ENCODE measurements at regions not wholly inside any gene's neighbourhood (a gene's known extent, or its start where the extent isn't known, plus 50 kb on each side); places are given as distances from the start of the nearest gene placed in this dataset.
"Not testable (repeated sequence)": the region's sequence is repeated elsewhere in the genome, so short reads cannot be mapped to it uniquely, and the experiment has no call there.

GRCh38 chr5:5739490-5739945, 317.0 kb downstream of the ICE1 start:
- Histone ChIP-seq H3K4me3 (no peak overlapping the region), H3K4me1 (no peaks in the 10 kb centered on the region), H3K27ac (no peak overlapping the region), H3K27me3 (no peaks in the 10 kb centered on the region), H3K36me3 (no peaks in the 10 kb centered on the region), H3K9me3 (peaks cover under 1 to 9% of the 10 kb centered on the region in 2 donors)
- WGBS, 2 donors (ENCODE audit: low coverage in 1 of 2): 77 to 95% methylated on average over 2 to 3 of the region's 3 CpGs
- no peak for DNase-seq
- in situ Hi-C loops (cut with MboI; ENCODE audit: low pct_ligation_motif_present in 1 of 4, low pct_unique_long_range_greater_than_20kb in 1 of 4, low sequenced_read_pairs in 3 of 4) (no loop called here), intact Hi-C loops (cut with DNase I; ENCODE audit: low total_unique reads) (no loop called here)
- no peak for TF ChIP-seq POLR2AphosphoS5 (IDR thresholded peaks at IDR 0.05)
- no peak for TF ChIP-seq EP300 (IDR thresholded peaks at IDR 0.05; ENCODE audit: low read depth)
- no peak for TF ChIP-seq CTCF (IDR thresholded peaks at IDR 0.05)
- TF ChIP-seq POLR2A (IDR thresholded peaks at IDR 0.05): no peak

DNA sequence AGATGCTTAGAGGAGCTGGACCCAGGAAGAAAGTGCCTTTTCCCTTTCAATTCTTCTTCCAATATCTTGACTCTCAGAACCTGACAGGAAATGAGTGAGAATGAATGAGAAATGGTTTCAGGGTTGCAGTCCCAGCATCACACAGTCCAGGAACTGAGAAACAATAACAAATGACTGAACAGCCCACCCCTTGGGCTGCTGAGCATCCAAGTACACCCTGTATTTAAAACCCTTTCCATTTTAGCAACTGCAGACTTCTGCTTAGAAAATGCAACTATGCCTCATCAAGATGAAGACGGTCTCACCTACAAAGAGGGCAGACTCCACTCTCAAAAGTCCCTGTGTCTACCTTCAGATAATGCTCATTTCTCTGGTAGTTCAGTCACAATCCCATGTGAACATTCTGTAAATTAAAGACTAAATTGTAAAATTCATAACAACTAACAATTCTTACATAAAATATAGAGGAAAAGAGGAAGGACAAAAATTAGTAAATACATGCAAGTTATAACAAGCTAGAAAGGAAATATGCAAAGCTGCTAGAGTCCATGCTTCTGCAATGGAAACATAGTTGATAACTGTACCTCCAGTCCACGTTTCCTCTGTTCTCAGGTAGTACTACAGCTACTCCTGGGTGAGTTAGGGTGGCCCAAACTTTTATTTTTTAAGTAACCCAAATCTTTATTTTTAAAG, 316.5 kb downstream of the ICE1 start:
- in situ Hi-C loops (cut with MboI; ENCODE audit: low pct_ligation_motif_present in 1 of 4, low pct_unique_long_range_greater_than_20kb in 1 of 4, low sequenced_read_pairs in 3 of 4) (no loop called here), intact Hi-C loops (cut with DNase I; ENCODE audit: low total_unique reads) (no loop called here)
- Histone ChIP-seq H3K4me3 (no peak overlapping the region), H3K27ac (no peak overlapping the region), H3K36me3 (no peaks in the 10 kb centered on the region), H3K9me3 (peaks cover 0 to 6% of the 10 kb centered on the region in 2 donors), H3K27me3 (no peaks in the 10 kb centered on the region), H3K4me1 (no peaks in the 10 kb centered on the region)
- WGBS, 2 donors (ENCODE audit: low coverage in 1 of 2): 13 to 58% methylated on average over 1 to 2 of the region's 2 CpGs
- no peak for DNase-seq
- TF ChIP-seq EP300 (IDR thresholded peaks at IDR 0.05; ENCODE audit: low read depth): no peak
- no peak for TF ChIP-seq CTCF (IDR thresholded peaks at IDR 0.05)
- TF ChIP-seq POLR2AphosphoS5 (IDR thresholded peaks at IDR 0.05): no peak
- no peak for TF ChIP-seq POLR2A (IDR thresholded peaks at IDR 0.05)

GRCh38 chr5:5736007-5736406, 313.5 kb downstream of the ICE1 start:
- intact Hi-C loops (cut with DNase I; ENCODE audit: low total_unique reads): no loop called here
- no peak overlapping the region for H3K27ac ChIP-seq
- DNase-seq: no peak
- H3K27me3 ChIP-seq: no peaks in the 10 kb centered on the region
- H3K4me1 ChIP-seq: no peaks in the 10 kb centered on the region
- H3K36me3 ChIP-seq: no peaks in the 10 kb centered on the region
- H3K4me3 ChIP-seq: no peak overlapping the region
- in situ Hi-C loops (cut with MboI; ENCODE audit: low pct_ligation_motif_present in 1 of 4, low pct_unique_long_range_greater_than_20kb in 1 of 4, low sequenced_read_pairs in 3 of 4): no loop called here
- 70 to 82% methylated on average over 2 of the region's 2 CpGs for WGBS, 2 donors (ENCODE audit: low coverage in 1 of 2)
- H3K9me3 ChIP-seq: no peaks in the 10 kb centered on the region
- TF ChIP-seq POLR2AphosphoS5 (IDR thresholded peaks at IDR 0.05) (no peak), CTCF (IDR thresholded peaks at IDR 0.05) (no peak), EP300 (IDR thresholded peaks at IDR 0.05; ENCODE audit: low read depth) (no peak), POLR2A (IDR thresholded peaks at IDR 0.05) (no peak)

GRCh38 chr5:5733058-5733457, 310.6 kb downstream of the ICE1 start:
- in situ Hi-C loops (cut with MboI; ENCODE audit: low pct_ligation_motif_present in 1 of 4, low pct_unique_long_range_greater_than_20kb in 1 of 4, low sequenced_read_pairs in 3 of 4); H3K9me3 ChIP-seq; H3K4me1 ChIP-seq; H3K27ac ChIP-seq; H3K27me3 ChIP-seq; DNase-seq; H3K36me3 ChIP-seq; H3K4me3 ChIP-seq; intact Hi-C loops (cut with DNase I; ENCODE audit: low total_unique reads): not testable (repeated sequence)
- 48 to 67% methylated on average over 1 to 2 of the region's 2 CpGs for WGBS, 2 donors (ENCODE audit: low coverage in 1 of 2)

DNA sequence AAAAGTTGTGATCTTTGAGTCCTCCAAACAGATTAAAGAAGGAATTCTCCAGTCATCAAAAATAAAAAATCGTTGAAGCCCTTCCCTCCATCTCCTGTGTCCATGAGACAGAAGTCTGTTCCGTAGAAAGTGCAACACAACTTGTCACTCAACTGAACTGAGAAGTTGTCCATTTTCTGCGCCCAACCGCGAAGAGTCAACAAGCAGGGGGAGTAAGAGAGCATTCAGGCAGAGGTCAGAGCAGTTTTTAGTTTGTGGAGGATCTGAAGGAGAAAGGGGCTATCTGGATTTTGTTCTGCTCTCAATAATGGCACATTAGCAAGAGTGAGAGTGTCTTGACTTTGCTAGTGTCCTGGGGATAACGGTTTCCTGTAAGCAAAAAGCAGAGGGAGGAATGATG, 303.9 kb downstream of the ICE1 start:
- intact Hi-C loops (cut with DNase I; ENCODE audit: low total_unique reads) (no loop called here), in situ Hi-C loops (cut with MboI; ENCODE audit: low pct_ligation_motif_present in 1 of 4, low pct_unique_long_range_greater_than_20kb in 1 of 4, low sequenced_read_pairs in 3 of 4) (no loop called here)
- Histone ChIP-seq H3K9me3 (no peaks in the 10 kb centered on the region), H3K4me1 (no peaks in the 10 kb centered on the region), H3K27ac (no peak overlapping the region), H3K27me3 (no peaks in the 10 kb centered on the region), H3K36me3 (no peaks in the 10 kb centered on the region), H3K4me3 (no peak overlapping the region)
- TF ChIP-seq EP300 (IDR thresholded peaks at IDR 0.05; ENCODE audit: low read depth) (no peak), POLR2AphosphoS5 (IDR thresholded peaks at IDR 0.05) (no peak), CTCF (IDR thresholded peaks at IDR 0.05) (no peak), POLR2A (IDR thresholded peaks at IDR 0.05) (no peak)
- WGBS, 2 donors (ENCODE audit: low coverage in 1 of 2): 69 to 74% methylated on average over 6 of the region's 6 CpGs
- DNase-seq: no peak

Measured in transverse colon (tissue), 4 donors.